ENCODE measurements at regions not wholly inside any gene's neighbourhood (a gene's known extent, or its start where the extent isn't known, plus 50 kb on each side); places are given as distances from the start of the nearest gene placed in this dataset.

GRCh38 chr17:34011599-34011998 is 243.5 kb upstream of the CCL2 start:
- TF ChIP-seq, protein P1, sequence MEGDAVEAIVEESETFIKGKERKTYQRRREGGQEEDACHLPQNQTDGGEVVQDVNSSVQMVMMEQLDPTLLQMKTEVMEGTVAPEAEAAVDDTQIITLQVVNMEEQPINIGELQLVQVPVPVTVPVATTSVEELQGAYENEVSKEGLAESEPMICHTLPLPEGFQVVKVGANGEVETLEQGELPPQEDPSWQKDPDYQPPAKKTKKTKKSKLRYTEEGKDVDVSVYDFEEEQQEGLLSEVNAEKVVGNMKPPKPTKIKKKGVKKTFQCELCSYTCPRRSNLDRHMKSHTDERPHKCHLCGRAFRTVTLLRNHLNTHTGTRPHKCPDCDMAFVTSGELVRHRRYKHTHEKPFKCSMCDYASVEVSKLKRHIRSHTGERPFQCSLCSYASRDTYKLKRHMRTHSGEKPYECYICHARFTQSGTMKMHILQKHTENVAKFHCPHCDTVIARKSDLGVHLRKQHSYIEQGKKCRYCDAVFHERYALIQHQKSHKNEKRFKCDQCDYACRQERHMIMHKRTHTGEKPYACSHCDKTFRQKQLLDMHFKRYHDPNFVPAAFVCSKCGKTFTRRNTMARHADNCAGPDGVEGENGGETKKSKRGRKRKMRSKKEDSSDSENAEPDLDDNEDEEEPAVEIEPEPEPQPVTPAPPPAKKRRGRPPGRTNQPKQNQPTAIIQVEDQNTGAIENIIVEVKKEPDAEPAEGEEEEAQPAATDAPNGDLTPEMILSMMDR (IDR thresholded peaks at IDR 0.05; ENCODE audit: low read length): no peak
- no peak for TF ChIP-seq EZH2phosphoT487 (IDR thresholded peaks at IDR 0.05; ENCODE audit: low read length)
- no peak for TF ChIP-seq EZH2 (optimal IDR thresholded peaks at IDR 0.05; ENCODE audit: low read depth, low read length)

Data from MM.1S (cell line).